ENCODE measurements at regions not wholly inside any gene's neighbourhood (a gene's known extent, or its start where the extent isn't known, plus 50 kb on each side); places are given as distances from the start of the nearest gene placed in this dataset.
A peak's percentile ranks its signal among the peaks of the same experiment; 100 is the strongest.

DNA sequence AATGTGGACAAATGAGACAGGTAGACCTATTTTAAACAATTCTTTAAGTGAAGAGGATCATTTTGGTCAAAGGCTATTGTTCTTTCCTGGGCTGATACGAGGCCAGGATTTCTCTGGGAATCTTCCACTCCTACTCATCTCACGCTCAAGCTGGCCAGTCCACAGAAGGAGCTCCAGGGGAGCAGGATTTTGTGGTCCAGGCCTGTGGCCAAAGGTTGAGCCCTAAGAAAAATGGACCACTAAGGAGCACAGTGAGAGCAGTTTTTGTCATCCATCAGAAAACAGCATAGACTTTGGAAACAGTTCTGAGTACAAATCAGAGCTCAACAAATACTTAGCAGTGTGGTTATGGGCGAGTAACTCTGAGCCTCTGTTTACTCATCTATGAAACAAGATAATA lies 260.2 kb upstream of the RUNX1 start:
- 75 to 86% (median 81%) methylated on average over 3 of the region's 3 CpGs for WGBS, 4 donors
- H3K4me3 ChIP-seq: no peak overlapping the region
- no peak for DNase-seq
- H3K27me3 ChIP-seq: no peaks in the 10 kb centered on the region
- H3K9me3 ChIP-seq (replicated peaks in 1 of 3): no peaks in the 10 kb centered on the region
- no peaks in the 10 kb centered on the region for H3K36me3 ChIP-seq (replicated peaks in 1 of 2)
- H3K4me1 ChIP-seq (replicated peaks in 1 of 2): no peaks in the 10 kb centered on the region
- intact Hi-C loops (cut with DNase I): no loop called here
- TF ChIP-seq, protein P1, sequence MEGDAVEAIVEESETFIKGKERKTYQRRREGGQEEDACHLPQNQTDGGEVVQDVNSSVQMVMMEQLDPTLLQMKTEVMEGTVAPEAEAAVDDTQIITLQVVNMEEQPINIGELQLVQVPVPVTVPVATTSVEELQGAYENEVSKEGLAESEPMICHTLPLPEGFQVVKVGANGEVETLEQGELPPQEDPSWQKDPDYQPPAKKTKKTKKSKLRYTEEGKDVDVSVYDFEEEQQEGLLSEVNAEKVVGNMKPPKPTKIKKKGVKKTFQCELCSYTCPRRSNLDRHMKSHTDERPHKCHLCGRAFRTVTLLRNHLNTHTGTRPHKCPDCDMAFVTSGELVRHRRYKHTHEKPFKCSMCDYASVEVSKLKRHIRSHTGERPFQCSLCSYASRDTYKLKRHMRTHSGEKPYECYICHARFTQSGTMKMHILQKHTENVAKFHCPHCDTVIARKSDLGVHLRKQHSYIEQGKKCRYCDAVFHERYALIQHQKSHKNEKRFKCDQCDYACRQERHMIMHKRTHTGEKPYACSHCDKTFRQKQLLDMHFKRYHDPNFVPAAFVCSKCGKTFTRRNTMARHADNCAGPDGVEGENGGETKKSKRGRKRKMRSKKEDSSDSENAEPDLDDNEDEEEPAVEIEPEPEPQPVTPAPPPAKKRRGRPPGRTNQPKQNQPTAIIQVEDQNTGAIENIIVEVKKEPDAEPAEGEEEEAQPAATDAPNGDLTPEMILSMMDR (IDR thresholded peaks at IDR 0.05): no peak
- no peak for TF ChIP-seq POLR2A (IDR thresholded peaks at IDR 0.05)
- no peak overlapping the region for H3K27ac ChIP-seq

DNA sequence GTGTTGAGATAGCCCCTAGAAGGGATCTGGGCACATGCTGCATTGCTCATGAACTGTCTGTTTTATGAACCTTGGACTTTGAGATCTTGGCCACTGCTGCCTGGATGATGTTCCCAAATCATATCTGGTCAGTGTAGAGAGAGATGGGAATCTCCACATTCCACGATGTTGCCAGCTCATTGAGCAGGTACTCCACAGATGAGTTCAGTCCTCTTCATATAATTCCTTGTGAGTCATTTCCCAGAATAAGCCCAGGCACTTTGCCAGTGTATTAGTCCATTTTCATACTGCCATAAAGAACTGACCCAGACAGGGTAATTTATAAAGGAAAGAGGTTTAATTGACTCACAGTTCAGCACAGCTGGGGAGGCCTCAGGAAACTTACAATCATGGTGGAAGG lies 254.0 kb upstream of the RUNX1 start:
- Histone ChIP-seq H3K27ac (no peak overlapping the region), H3K4me1 (replicated peaks in 1 of 2) (no peaks in the 10 kb centered on the region), H3K9me3 (replicated peaks in 1 of 3) (no peaks in the 10 kb centered on the region), H3K36me3 (replicated peaks in 1 of 2) (no peaks in the 10 kb centered on the region), H3K4me3 (no peak overlapping the region), H3K27me3 (no peaks in the 10 kb centered on the region)
- intact Hi-C loops (cut with DNase I): no loop called here
- DNase-seq: peak in 4 of 7 donors; percentile 41 to 55 (median 45)
- no peak for TF ChIP-seq POLR2A (IDR thresholded peaks at IDR 0.05)
- TF ChIP-seq, protein P1 (IDR thresholded peaks at IDR 0.05): no peak
- WGBS, 4 donors: 17 to 54% (median 40%) methylated on average over 1 of the region's 1 CpG

- Histone ChIP-seq H3K4me3 (no peak overlapping the region), H3K36me3 (replicated peaks in 1 of 2) (no peaks in the 10 kb centered on the region), H3K4me1 (replicated peaks in 1 of 2) (no peaks in the 10 kb centered on the region), H3K27me3 (no peaks in the 10 kb centered on the region), H3K27ac (no peak overlapping the region), H3K9me3 (replicated peaks in 1 of 3) (no peaks in the 10 kb centered on the region)
- DNase-seq: no peak
- 74 to 89% (median 78%) methylated on average over 3 of the region's 3 CpGs for WGBS, 4 donors
- TF ChIP-seq, protein P1 (IDR thresholded peaks at IDR 0.05): no peak
- no peak for TF ChIP-seq POLR2A (IDR thresholded peaks at IDR 0.05)
- intact Hi-C loops (cut with DNase I): no loop called here
These were observed 249.7 kb upstream of the RUNX1 start for GRCh38 chr21:35298757-35299156.

DNA sequence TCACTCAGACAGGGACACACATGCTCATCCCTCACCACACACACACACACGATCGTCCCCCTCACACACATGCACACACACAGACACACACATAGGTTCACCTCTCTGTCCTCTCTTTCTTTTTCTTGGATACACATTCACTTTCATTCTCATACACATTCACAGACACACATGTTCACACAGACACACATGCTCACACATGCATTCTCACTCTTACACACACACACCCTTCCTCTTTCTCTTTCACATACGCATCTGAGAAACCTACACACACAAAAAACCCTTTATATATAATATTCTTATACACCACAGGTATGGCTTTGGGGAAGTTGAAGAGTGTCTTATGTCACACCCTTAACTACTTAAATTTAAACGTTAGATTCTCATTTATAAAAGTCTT lies 248.6 kb upstream of the RUNX1 start:
- H3K4me1 ChIP-seq (replicated peaks in 1 of 2): no peaks in the 10 kb centered on the region
- no peak for TF ChIP-seq POLR2A (IDR thresholded peaks at IDR 0.05)
- TF ChIP-seq, protein P1 (IDR thresholded peaks at IDR 0.05): no peak
- H3K36me3 ChIP-seq (replicated peaks in 1 of 2): no peaks in the 10 kb centered on the region
- H3K27me3 ChIP-seq: no peaks in the 10 kb centered on the region
- no peaks in the 10 kb centered on the region for H3K9me3 ChIP-seq (replicated peaks in 1 of 3)
- H3K27ac ChIP-seq: no peak overlapping the region
- intact Hi-C loops (cut with DNase I): no loop called here
- no peak for DNase-seq
- WGBS, 4 donors: 72 to 85% (median 76%) methylated on average over 4 of the region's 4 CpGs
- no peak overlapping the region for H3K4me3 ChIP-seq

Data from adrenal gland (tissue), 9 donors.